ENCODE measurements at regions not wholly inside any gene's neighbourhood (a gene's known extent, or its start where the extent isn't known, plus 50 kb on each side); places are given as distances from the start of the nearest gene placed in this dataset.

DNA sequence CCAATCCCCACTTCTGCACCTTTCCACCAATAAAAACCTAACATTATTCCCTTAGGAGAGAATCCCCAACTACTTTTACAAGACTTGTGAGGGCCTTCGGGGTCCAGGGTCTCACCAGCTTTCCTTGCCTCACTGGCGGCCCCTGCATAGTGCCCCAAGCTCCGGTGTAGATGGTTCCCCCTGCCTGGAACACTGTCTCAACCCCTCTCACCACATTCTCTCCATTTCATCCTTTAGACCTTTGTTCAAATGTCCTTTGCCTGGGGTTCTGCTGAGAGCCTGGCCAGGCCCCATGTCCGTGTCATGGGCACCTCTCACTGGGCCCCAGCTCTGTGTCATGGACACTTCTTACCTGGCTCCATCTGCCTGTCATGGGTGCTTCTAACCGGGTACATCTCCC is 64.5 kb upstream of the SORCS3 start:
- POLR2A ChIA-PET (ENCODE audit: partially characterized antibody): no interaction called here
- no peak overlapping the region for H3K23ac ChIP-seq (ENCODE audit: insufficient read length)
- peak in 1 of 2 experiments; percentile 20 for DNase-seq (ENCODE audit: low read depth in 1 of 2, low spot score in 2 of 2)
- 88% methylated on average over 5 of the region's 5 CpGs; no CpG with 5 or more reads in 1 of the 2 experiments for WGBS, 2 experiments (ENCODE audit: extremely low coverage in 1 of 2, insufficient coverage in 1 of 2, insufficient read length in 1 of 2, insufficient replicate concordance in 2 of 2, low coverage in 1 of 2, low lambda C conversion rate in 2 of 2, missing lambda C conversion rate in 1 of 2)
- no peaks in the 10 kb centered on the region for H4K20me1 ChIP-seq (replicated peaks in 1 of 2; ENCODE audit: control insufficient read depth in 1 of 2, insufficient read depth in 2 of 2, low read length in 2 of 2)
- H3K79me2 ChIP-seq (ENCODE audit: control insufficient read depth in 1 of 2, insufficient read depth in 2 of 2, low read length in 2 of 2): no peaks in the 10 kb centered on the region
- H2BK15ac ChIP-seq (ENCODE audit: low read length): no peak overlapping the region
- H2BK20ac ChIP-seq (ENCODE audit: low read length): no peak overlapping the region
- H2BK120ac ChIP-seq (replicated peaks; ENCODE audit: low read depth, low read length): no peak overlapping the region
- no peak overlapping the region for H2BK5ac ChIP-seq (ENCODE audit: low read depth, low read length)
- no peak for FAIRE-seq
- H3K27me3 ChIP-seq (replicated peaks in 1 of 4; ENCODE audit: control insufficient read depth in 3 of 4, extremely low read depth in 1 of 4, insufficient read depth in 3 of 4, low read length in 3 of 4): no peaks in the 10 kb centered on the region; a peak in 1 of 7 replicates
- H2AFZ ChIP-seq (ENCODE audit: low read length): no peak overlapping the region
- H2AK5ac ChIP-seq (ENCODE audit: low read depth, low read length): no peak overlapping the region
- H3K4me3 ChIP-seq (ENCODE audit: extremely low read depth in 1 of 4, insufficient read depth in 2 of 4, low read depth in 3 of 4, low read length in 4 of 4): no peak overlapping the region
- no peak overlapping the region for H3K9ac ChIP-seq (replicated peaks in 1 of 4; ENCODE audit: extremely low read depth in 1 of 4, low read depth in 3 of 4, low read length in 3 of 4)
- H3K23me2 ChIP-seq (ENCODE audit: low read depth, low read length): no peaks in the 10 kb centered on the region; the same call in 1 of the 2 replicates
- H4K91ac ChIP-seq (replicated peaks; ENCODE audit: insufficient read length, low read length): no peak overlapping the region
- H3K56ac ChIP-seq (replicated peaks; ENCODE audit: insufficient read length, low read depth, low read length): no peak overlapping the region
- no peak overlapping the region for H3K4me2 ChIP-seq (ENCODE audit: insufficient read depth in 1 of 2, low read depth in 2 of 2, low read length in 2 of 2)
- CTCF ChIA-PET (ENCODE audit: partially characterized antibody): no interaction called here
- no peak overlapping the region for H4K5ac ChIP-seq (ENCODE audit: insufficient read length, low read depth, low read length)
- H3K18ac ChIP-seq (ENCODE audit: extremely low read depth, low read length): no peak overlapping the region
- peaks cover 0 to 4% (median 0%) of the 10 kb centered on the region in 4 experiments; a peak in 1 of 7 replicates for H3K4me1 ChIP-seq (replicated peaks in 1 of 4; ENCODE audit: control insufficient read depth in 3 of 4, insufficient read depth in 4 of 4, low read length in 3 of 4)
- H3K79me1 ChIP-seq (ENCODE audit: low read depth, low read length): no peaks in the 10 kb centered on the region
- TF ChIP-seq SRF (IDR thresholded peaks at IDR 0.05; ENCODE audit: low read depth, low read length) (no peak), RNF2 (IDR thresholded peaks at IDR 0.05; ENCODE audit: borderline replicate concordance, low read depth, low read length, missing control alignments, poor library complexity, severe bottlenecking) (no peak), BACH1 (IDR thresholded peaks at IDR 0.05; ENCODE audit: low read length) (no peak), POLR2AphosphoS5 (IDR thresholded peaks at IDR 0.05; ENCODE audit: low read depth, low read length) (no peak), JUND (IDR thresholded peaks at IDR 0.05; ENCODE audit: low read length) (no peak), TAF1 (IDR thresholded peaks at IDR 0.05; ENCODE audit: low read depth, low read length) (no peak), SIRT6 (IDR thresholded peaks at IDR 0.05; ENCODE audit: low read length) (no peak), YY1 (IDR thresholded peaks at IDR 0.05; ENCODE audit: low read depth, low read length) (no peak), ZNF274 (IDR thresholded peaks at IDR 0.05; ENCODE audit: borderline replicate concordance, extremely low read depth, low read length) (no peak), GTF2F1 (IDR thresholded peaks at IDR 0.05; ENCODE audit: borderline replicate concordance, low read depth, low read length) (no peak), ASH2L (IDR thresholded peaks at IDR 0.05; ENCODE audit: low read length) (no peak)
- TF ChIP-seq, protein P1, sequence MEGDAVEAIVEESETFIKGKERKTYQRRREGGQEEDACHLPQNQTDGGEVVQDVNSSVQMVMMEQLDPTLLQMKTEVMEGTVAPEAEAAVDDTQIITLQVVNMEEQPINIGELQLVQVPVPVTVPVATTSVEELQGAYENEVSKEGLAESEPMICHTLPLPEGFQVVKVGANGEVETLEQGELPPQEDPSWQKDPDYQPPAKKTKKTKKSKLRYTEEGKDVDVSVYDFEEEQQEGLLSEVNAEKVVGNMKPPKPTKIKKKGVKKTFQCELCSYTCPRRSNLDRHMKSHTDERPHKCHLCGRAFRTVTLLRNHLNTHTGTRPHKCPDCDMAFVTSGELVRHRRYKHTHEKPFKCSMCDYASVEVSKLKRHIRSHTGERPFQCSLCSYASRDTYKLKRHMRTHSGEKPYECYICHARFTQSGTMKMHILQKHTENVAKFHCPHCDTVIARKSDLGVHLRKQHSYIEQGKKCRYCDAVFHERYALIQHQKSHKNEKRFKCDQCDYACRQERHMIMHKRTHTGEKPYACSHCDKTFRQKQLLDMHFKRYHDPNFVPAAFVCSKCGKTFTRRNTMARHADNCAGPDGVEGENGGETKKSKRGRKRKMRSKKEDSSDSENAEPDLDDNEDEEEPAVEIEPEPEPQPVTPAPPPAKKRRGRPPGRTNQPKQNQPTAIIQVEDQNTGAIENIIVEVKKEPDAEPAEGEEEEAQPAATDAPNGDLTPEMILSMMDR (IDR thresholded peaks at IDR 0.05; ENCODE audit: control extremely low read depth in 1 of 3, insufficient read depth in 1 of 3, low read depth in 1 of 3, low read length in 3 of 3): no peak
- TF ChIP-seq, protein P2, sequence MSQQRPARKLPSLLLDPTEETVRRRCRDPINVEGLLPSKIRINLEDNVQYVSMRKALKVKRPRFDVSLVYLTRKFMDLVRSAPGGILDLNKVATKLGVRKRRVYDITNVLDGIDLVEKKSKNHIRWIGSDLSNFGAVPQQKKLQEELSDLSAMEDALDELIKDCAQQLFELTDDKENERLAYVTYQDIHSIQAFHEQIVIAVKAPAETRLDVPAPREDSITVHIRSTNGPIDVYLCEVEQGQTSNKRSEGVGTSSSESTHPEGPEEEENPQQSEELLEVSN (IDR thresholded peaks at IDR 0.05): no peak
- H3K27ac ChIP-seq (ENCODE audit: low read depth, low read length): no peak overlapping the region
- H3K36me3 ChIP-seq (ENCODE audit: control insufficient read depth in 2 of 4, insufficient read depth in 4 of 4, low read length in 3 of 4): no peaks in the 10 kb centered on the region
- no peak overlapping the region for H3K14ac ChIP-seq (ENCODE audit: insufficient read length)
- no peak overlapping the region for H4K8ac ChIP-seq (ENCODE audit: extremely low read depth, insufficient read depth, low read length)
- no peak overlapping the region for H2BK12ac ChIP-seq (ENCODE audit: low read depth, low read length)
- no peaks in the 10 kb centered on the region for H3K9me3 ChIP-seq (ENCODE audit: insufficient read depth in 2 of 2, low read depth in 1 of 2, low read length in 1 of 2)
- no peak overlapping the region for H3K4ac ChIP-seq (replicated peaks; ENCODE audit: insufficient read length, low read depth, low read length)
